ENCODE measurements at regions not wholly inside any gene's neighbourhood (a gene's known extent, or its start where the extent isn't known, plus 50 kb on each side); places are given as distances from the start of the nearest gene placed in this dataset.
"Not testable (repeated sequence)": the region's sequence is repeated elsewhere in the genome, so short reads cannot be mapped to it uniquely, and the experiment has no call there.

GRCh38 chr18:70956554-70956953 lies 667.7 kb downstream of the SOCS6 start:
- DNase-seq, result no peak

- DNase-seq, result no peak
Observed at GRCh38 chr18:70936160-70936559, 647.3 kb downstream of the SOCS6 start.

- DNase-seq, result no peak
Observed at GRCh38 chr18:70931942-70932814, 643.3 kb downstream of the SOCS6 start.

GRCh38 chr18:70920840-70921374 lies 632.1 kb downstream of the SOCS6 start:
- DNase-seq, result no peak

- DNase-seq, result no peak
Observed at GRCh38 chr18:70907673-70908072, 618.8 kb downstream of the SOCS6 start.

GRCh38 chr18:70892381-70892780 lies 603.5 kb downstream of the SOCS6 start:
- DNase-seq, result no peak

GRCh38 chr18:70870292-70870691 lies 581.4 kb downstream of the SOCS6 start:
- no peak for DNase-seq

GRCh38 chr18:70848329-70848728 lies 559.5 kb downstream of the SOCS6 start:
- no peak for DNase-seq

GRCh38 chr18:70840649-70841048 lies 551.8 kb downstream of the SOCS6 start:
- no peak for DNase-seq

- no peak for DNase-seq
Observed at GRCh38 chr18:70827632-70828031, 538.8 kb downstream of the SOCS6 start.

- DNase-seq, result no peak
Observed at GRCh38 chr18:70826571-70826970, 537.7 kb downstream of the SOCS6 start.

GRCh38 chr18:70822691-70823090 lies 533.8 kb downstream of the SOCS6 start:
- no peak for DNase-seq

GRCh38 chr18:70822117-70822516 lies 533.3 kb downstream of the SOCS6 start:
- DNase-seq, result no peak

GRCh38 chr18:70808481-70809056 lies 519.7 kb downstream of the SOCS6 start:
- DNase-seq, result no peak

GRCh38 chr18:70781860-70782453 lies 493.1 kb downstream of the SOCS6 start:
- DNase-seq, result no peak

- not testable (repeated sequence) for DNase-seq
Observed at GRCh38 chr18:70766254-70766653, 477.4 kb downstream of the SOCS6 start.

- DNase-seq, result no peak
Observed at GRCh38 chr18:70762812-70763211, 474.0 kb downstream of the SOCS6 start.

GRCh38 chr18:70758780-70759179 lies 469.9 kb downstream of the SOCS6 start:
- no peak for DNase-seq

GRCh38 chr18:70754486-70754885 lies 465.6 kb downstream of the SOCS6 start:
- DNase-seq, result no peak

GRCh38 chr18:70732916-70733315 lies 444.1 kb downstream of the SOCS6 start:
- no peak for DNase-seq

GRCh38 chr18:70732188-70732587 lies 443.3 kb downstream of the SOCS6 start:
- DNase-seq, result no peak

GRCh38 chr18:70720607-70721006 lies 431.8 kb downstream of the SOCS6 start:
- DNase-seq, result no peak

GRCh38 chr18:70709720-70710119 lies 420.9 kb downstream of the SOCS6 start:
- no peak for DNase-seq

GRCh38 chr18:70709144-70709543 lies 420.3 kb downstream of the SOCS6 start:
- no peak for DNase-seq
